Naive thymus-derived CD4-positive, alpha-beta T cell (primary cell): ENCODE measurements at regions not wholly inside any gene's neighbourhood (a gene's known extent, or its start where the extent isn't known, plus 50 kb on each side); places are given as distances from the start of the nearest gene placed in this dataset.

Experiments used
- ATAC-seq: fragments of 150-1000 bp; cut with Tn5 transposase; 2 replicates; pipeline ENCODE4 v1.10.0; 2021; ENCODE audit warnings: mild to moderate bottlenecking, moderate library complexity
- CTCF ChIA-PET: fragments of 350-600 bp; sonication (Branson Sonifier 250); formaldehyde crosslinking; loops from one replicate; lab custom pipeline; 2021; ENCODE audit warnings: antibody characterized with exemption; lab: Charles Lee
- POLR2A ChIA-PET: fragments of 350-600 bp; sonication (Branson Sonifier 250); formaldehyde crosslinking; loops from one replicate; lab custom pipeline; 2021; ENCODE audit warnings: antibody characterized with exemption, inconsistent platforms; lab: Charles Lee
- DNase-seq, 9 donors: peaks; one replicate each; pipeline versions ENCODE4 v3.0.0 to v3.0.0-alpha.2; 2020 to 2022; ENCODE audit warnings: mixed read lengths in 1 of 9
- H3K27ac ChIP-seq: one replicate; pipeline ENCODE4 v1.7.0; 2013; ENCODE audit warnings: mild to moderate bottlenecking, low read depth, low read length, moderate library complexity
- H3K27me3 ChIP-seq, 2 donors: one replicate each; pipeline ENCODE4 v1.7.0; 2013; ENCODE audit warnings: low read length in 2 of 2, mild to moderate bottlenecking in 2 of 2, moderate library complexity in 2 of 2; ENCODE audit not compliant: control insufficient read depth in 2 of 2, insufficient read depth in 2 of 2
- H3K36me3 ChIP-seq, 3 experiments: 1 replicate in 2 of 3; 2 replicates in 1 of 3; pipeline ENCODE4 v1.7.0; 2013; ENCODE audit warnings: low read length in 3 of 3, mild to moderate bottlenecking in 3 of 3, moderate library complexity in 1 of 3; ENCODE audit not compliant: insufficient read depth in 3 of 3, control insufficient read depth in 2 of 3
- H3K4me1 ChIP-seq, 2 donors: one replicate each; pipeline ENCODE4 v1.7.0; 2013; ENCODE audit warnings: low read length in 2 of 2, mild to moderate bottlenecking in 2 of 2, moderate library complexity in 1 of 2; ENCODE audit not compliant: control insufficient read depth in 2 of 2, insufficient read depth in 2 of 2
- H3K4me3 ChIP-seq: 2 replicates; pipeline ENCODE4 v1.7.0; 2013; ENCODE audit warnings: mild to moderate bottlenecking, low read length
- H3K9me3 ChIP-seq, 3 experiments: 1 replicate in 2 of 3; 2 replicates in 1 of 3; pipeline ENCODE4 v1.7.0; 2013; ENCODE audit warnings: low read length in 3 of 3; ENCODE audit not compliant: control insufficient read depth in 2 of 3
- H3K27ac Mint-ChIP-seq, 9 donors: one replicate each; pipeline ENCODE4 v1.8.0; 2020 to 2022; ENCODE audit warnings: mixed read lengths in 9 of 9, mild to moderate bottlenecking in 8 of 9, moderate library complexity in 5 of 9, inconsistent platforms in 2 of 9
- H3K27me3 Mint-ChIP-seq, 5 donors: one replicate each; pipeline ENCODE4 v1.8.0; 2021 to 2022; ENCODE audit warnings: mixed read lengths in 5 of 5, mild to moderate bottlenecking in 1 of 5
- H3K36me3 Mint-ChIP-seq, 5 donors: one replicate each; pipeline ENCODE4 v1.8.0; 2020 to 2022; ENCODE audit warnings: mixed read lengths in 5 of 5, mild to moderate bottlenecking in 3 of 5, inconsistent platforms in 1 of 5
- H3K4me1 Mint-ChIP-seq, 7 donors: one replicate each; pipeline ENCODE4 v1.8.0; 2020 to 2022; ENCODE audit warnings: mixed read lengths in 7 of 7, mild to moderate bottlenecking in 3 of 7, inconsistent platforms in 1 of 7
- H3K4me3 Mint-ChIP-seq, 10 donors: one replicate each; pipeline ENCODE4 v1.8.0; 2020 to 2022; ENCODE audit warnings: mild to moderate bottlenecking in 10 of 10, mixed read lengths in 10 of 10, moderate library complexity in 6 of 10, inconsistent platforms in 2 of 10
- H3K9me3 Mint-ChIP-seq, 11 donors: one replicate each; pipeline ENCODE4 v1.8.0; 2020 to 2022; ENCODE audit warnings: mixed read lengths in 11 of 11, mild to moderate bottlenecking in 4 of 11, inconsistent platforms in 1 of 11, moderate library complexity in 1 of 11
- intact Hi-C, 2 donors: fragments of 100-400 bp; cut with micrococcal nuclease; formaldehyde crosslinking; loops; one replicate each; pipeline ENCODE4 v1.15.1; 2023

DNA sequence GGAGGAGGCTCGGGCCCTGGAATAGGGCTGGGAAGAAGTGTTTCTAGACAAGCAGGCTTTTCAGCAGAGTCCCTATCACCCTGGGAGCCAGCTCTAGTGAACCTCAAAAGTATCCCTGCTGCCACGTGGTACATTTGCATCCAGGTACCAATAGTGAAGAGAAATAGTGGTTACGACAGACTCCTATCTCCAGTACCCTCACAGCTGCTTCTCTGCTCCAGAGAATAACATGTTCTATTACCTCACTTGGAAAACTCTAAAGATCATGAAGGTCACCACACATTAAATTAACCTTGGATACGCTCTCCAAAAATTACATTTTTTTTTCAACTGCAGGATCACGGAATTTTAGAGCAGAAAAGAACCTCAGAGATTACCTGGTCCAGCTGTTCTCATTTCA, 230.4 kb upstream of the PLD5 start:
- intact Hi-C loops: no loop called here
- no peaks in the 10 kb centered on the region for H3K36me3 Mint-ChIP-seq

DNA sequence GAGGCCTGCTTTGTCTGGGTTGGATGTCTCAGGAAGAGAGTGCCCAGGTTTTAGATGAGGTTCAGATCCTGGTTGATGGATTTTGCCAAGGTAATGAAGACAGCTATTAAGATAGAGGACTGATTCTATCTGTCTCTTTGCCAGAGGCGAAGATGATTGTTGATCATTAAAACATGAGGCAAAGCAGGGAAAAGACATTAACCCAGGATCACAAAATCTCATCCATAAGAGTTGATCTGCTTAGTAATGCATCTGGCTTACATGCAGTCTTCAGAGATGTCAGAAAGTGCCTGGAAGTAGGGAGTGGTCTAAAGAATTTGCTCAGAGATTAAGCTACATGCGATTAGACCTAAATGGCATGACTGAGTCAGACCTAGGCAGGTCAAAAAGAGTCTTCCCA, 229.6 kb upstream of the PLD5 start:
- no peaks in the 10 kb centered on the region for H3K36me3 Mint-ChIP-seq
- Histone ChIP-seq H3K4me3 (no peak overlapping the region), H3K36me3 (no peaks in the 10 kb centered on the region), H3K4me1 (no peaks in the 10 kb centered on the region), H3K9me3 (no peaks in the 10 kb centered on the region), H3K27me3 (no peaks in the 10 kb centered on the region), H3K27ac (no peak overlapping the region)
- peaks cover 0 to 5% (median 0%) of the 10 kb centered on the region in 5 donors for H3K27me3 Mint-ChIP-seq
- ATAC-seq: no peak
- H3K4me3 Mint-ChIP-seq: no peak overlapping the region
- ChIA-PET CTCF (no interaction called here), POLR2A (no interaction called here)
- intact Hi-C loops: no loop called here
- peaks cover 0 to 3% (median 0%) of the 10 kb centered on the region in 7 donors for H3K4me1 Mint-ChIP-seq
- DNase-seq: no peak
- H3K27ac Mint-ChIP-seq: no peak overlapping the region
- peaks cover 0 to 20% (median 4%) of the 10 kb centered on the region in 11 donors for H3K9me3 Mint-ChIP-seq

More for the DNA sequence above, 230.4 kb upstream of the PLD5 start:
- H3K4me3 ChIP-seq: no peak overlapping the region
- no peak overlapping the region for H3K4me3 Mint-ChIP-seq
- no peak overlapping the region for H3K27ac Mint-ChIP-seq
- peaks cover 0 to 3% (median 0%) of the 10 kb centered on the region in 7 donors for H3K4me1 Mint-ChIP-seq
- H3K27me3 Mint-ChIP-seq: peaks cover 0 to 5% (median 0%) of the 10 kb centered on the region in 5 donors
- H3K36me3 ChIP-seq: no peaks in the 10 kb centered on the region
- H3K9me3 Mint-ChIP-seq: peaks cover 0 to 20% (median 4%) of the 10 kb centered on the region in 11 donors
- H3K27ac ChIP-seq: no peak overlapping the region
- POLR2A ChIA-PET: no interaction called here
- no peaks in the 10 kb centered on the region for H3K27me3 ChIP-seq
- no peaks in the 10 kb centered on the region for H3K9me3 ChIP-seq
- CTCF ChIA-PET: no interaction called here
- DNase-seq: no peak
- no peak for ATAC-seq
- H3K4me1 ChIP-seq: no peaks in the 10 kb centered on the region

GRCh38 chr1:242747233-242747632, 222.7 kb upstream of the PLD5 start:
- Mint-ChIP-seq H3K4me3 (no peak overlapping the region), H3K36me3 (no peaks in the 10 kb centered on the region), H3K4me1 (no peaks in the 10 kb centered on the region), H3K27me3 (peaks cover 0 to 5% (median 0%) of the 10 kb centered on the region in 5 donors), H3K27ac (no peak overlapping the region), H3K9me3 (peaks cover 0 to 13% (median 4%) of the 10 kb centered on the region in 11 donors)
- CTCF ChIA-PET: no interaction called here
- ATAC-seq: no peak
- intact Hi-C loops: no loop called here
- DNase-seq: no peak
- Histone ChIP-seq H3K27ac (no peak overlapping the region), H3K4me1 (no peaks in the 10 kb centered on the region), H3K27me3 (no peaks in the 10 kb centered on the region), H3K4me3 (no peak overlapping the region), H3K9me3 (no peaks in the 10 kb centered on the region), H3K36me3 (no peaks in the 10 kb centered on the region)
- POLR2A ChIA-PET: no interaction called here

DNA sequence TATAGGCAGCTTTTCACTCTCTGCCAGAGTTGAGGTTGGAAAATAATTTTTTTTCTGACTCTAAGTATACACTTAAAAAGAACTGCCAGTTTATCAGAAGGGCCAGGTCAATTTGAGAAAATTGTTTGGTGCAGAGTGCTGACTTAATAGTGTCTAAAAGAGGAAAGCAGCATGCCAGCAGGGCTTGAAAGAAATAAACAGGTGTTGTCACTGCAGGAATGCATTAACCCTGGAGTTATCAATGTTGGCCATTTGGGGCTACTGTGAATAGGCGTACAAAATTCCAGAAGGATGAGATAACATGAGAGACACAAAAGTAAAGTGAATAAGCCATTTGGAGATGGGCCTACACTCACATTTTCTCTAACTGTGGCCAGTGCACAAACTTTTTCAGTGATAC, 220.6 kb upstream of the PLD5 start:
- Histone ChIP-seq H3K4me3 (no peak overlapping the region), H3K9me3 (no peaks in the 10 kb centered on the region), H3K27ac (no peak overlapping the region), H3K36me3 (no peaks in the 10 kb centered on the region), H3K27me3 (no peaks in the 10 kb centered on the region), H3K4me1 (no peaks in the 10 kb centered on the region)
- intact Hi-C loops: no loop called here
- Mint-ChIP-seq H3K9me3 (peaks cover 0 to 23% (median 10%) of the 10 kb centered on the region in 11 donors), H3K27ac (no peak overlapping the region), H3K36me3 (peaks cover 0 to 4% (median 0%) of the 10 kb centered on the region in 5 donors), H3K4me1 (no peaks in the 10 kb centered on the region), H3K27me3 (peaks cover 0 to 9% (median 5%) of the 10 kb centered on the region in 5 donors), H3K4me3 (no peak overlapping the region)
- DNase-seq (no peak), ATAC-seq (no peak)
- ChIA-PET POLR2A (no interaction called here), CTCF (no interaction called here)

DNA sequence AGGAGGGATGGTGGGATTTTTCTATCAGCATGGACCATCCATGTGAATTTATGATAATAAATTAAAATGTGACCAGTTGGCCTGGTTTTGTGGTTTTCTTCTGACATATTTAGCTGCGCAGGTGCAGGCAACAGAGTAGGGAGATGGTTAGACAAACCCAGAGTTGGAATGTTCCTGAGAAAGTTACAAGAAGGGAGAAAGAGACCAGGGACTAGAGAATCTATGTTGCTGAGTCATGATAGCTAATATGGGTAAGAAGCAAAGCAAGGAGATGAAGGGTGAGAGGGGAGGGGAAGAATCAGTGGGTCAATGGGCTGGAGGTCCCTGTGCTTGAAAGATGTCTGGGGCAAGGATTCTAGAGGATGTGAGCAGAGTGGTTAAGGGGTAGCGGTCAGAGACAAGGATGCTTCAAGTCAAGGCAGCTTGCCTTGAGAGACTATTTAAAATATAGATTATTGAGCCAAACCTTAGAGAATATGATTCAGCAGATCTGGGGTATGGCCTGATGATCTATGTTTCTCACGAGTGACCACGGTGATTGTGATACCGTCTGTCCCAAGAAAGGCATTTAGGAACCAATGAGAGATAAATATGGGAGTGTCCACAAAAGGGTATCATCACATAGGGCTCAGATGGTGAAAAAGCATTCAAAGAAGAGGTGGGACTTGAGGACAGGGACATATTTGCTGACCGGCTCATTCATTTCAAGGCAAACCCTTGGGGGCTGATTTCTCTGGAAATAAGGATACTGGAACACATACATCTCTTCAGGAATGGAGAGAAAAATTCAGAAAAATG, 219.7 kb upstream of the PLD5 start:
- Mint-ChIP-seq H3K9me3 (peaks cover 0 to 23% (median 10%) of the 10 kb centered on the region in 11 donors), H3K27ac (no peak overlapping the region), H3K4me3 (no peak overlapping the region), H3K4me1 (no peaks in the 10 kb centered on the region), H3K36me3 (peaks cover 0 to 4% (median 0%) of the 10 kb centered on the region in 5 donors), H3K27me3 (peaks cover 0 to 9% (median 5%) of the 10 kb centered on the region in 5 donors)
- H3K27me3 ChIP-seq: no peaks in the 10 kb centered on the region
- ATAC-seq (no peak), DNase-seq (no peak)
- intact Hi-C loops: no loop called here
- no peaks in the 10 kb centered on the region for H3K4me1 ChIP-seq
- ChIA-PET CTCF (no interaction called here), POLR2A (no interaction called here)
- H3K27ac ChIP-seq: no peak overlapping the region
- H3K9me3 ChIP-seq: no peaks in the 10 kb centered on the region
- no peaks in the 10 kb centered on the region for H3K36me3 ChIP-seq
- H3K4me3 ChIP-seq: no peak overlapping the region

GRCh38 chr1:242738702-242739645, 214.5 kb upstream of the PLD5 start:
- intact Hi-C loops: no loop called here
- H3K36me3 Mint-ChIP-seq: peaks cover 0 to 4% (median 0%) of the 10 kb centered on the region in 5 donors
- no peak overlapping the region for H3K4me3 ChIP-seq
- ATAC-seq (no peak), DNase-seq (no peak)
- CTCF ChIA-PET: no interaction called here
- no peaks in the 10 kb centered on the region for H3K27me3 ChIP-seq
- no peak overlapping the region for H3K27ac Mint-ChIP-seq
- peaks cover 0 to 25% (median 6%) of the 10 kb centered on the region in 11 donors for H3K9me3 Mint-ChIP-seq
- POLR2A ChIA-PET: no interaction called here
- no peaks in the 10 kb centered on the region for H3K9me3 ChIP-seq
- H3K27me3 Mint-ChIP-seq: peaks cover 0 to 9% (median 5%) of the 10 kb centered on the region in 5 donors
- no peaks in the 10 kb centered on the region for H3K36me3 ChIP-seq
- H3K4me1 Mint-ChIP-seq: no peaks in the 10 kb centered on the region
- H3K4me1 ChIP-seq: no peaks in the 10 kb centered on the region
- H3K4me3 Mint-ChIP-seq: no peak overlapping the region
- H3K27ac ChIP-seq: no peak overlapping the region
